A549 (cell line): ENCODE measurements at regions not wholly inside any gene's neighbourhood (a gene's known extent, or its start where the extent isn't known, plus 50 kb on each side); places are given as distances from the start of the nearest gene placed in this dataset.

Source experiments
- ATAC-seq, 2 experiments: fragments of 200-7000 bp in 1 of 2; fragments of >200 bp in 1 of 2; cut with Nextera tagmentation in 1 of 2; cut with Tn5 transposase in 1 of 2; 3 replicates each; pipeline versions ENCODE4 v1.8.0 to v1.9.1; 2018 to 2020; ENCODE audit warnings: mild to moderate bottlenecking in 1 of 2, moderate library complexity in 1 of 2
- CTCF ChIA-PET: fragments of 300-600 bp; sonication (Branson Sonifier 250); formaldehyde crosslinking; extraction: SDS; loops from one replicate; lab custom pipeline; 2021; ENCODE audit warnings: antibody characterized with exemption, inconsistent platforms; lab: Yijun Ruan, JAX
- POLR2A ChIA-PET: fragments of 350-600 bp; formaldehyde crosslinking; extraction: SDS; loops from one replicate; lab custom pipeline; 2021; ENCODE audit warnings: antibody characterized with exemption, inconsistent platforms; lab: Yijun Ruan, JAX
- DNase-seq, 2 experiments: peaks; one replicate each; pipeline versions ENCODE4 v3.0.0 to v3.0.0-alpha.2; 2011 to 2016; ENCODE audit warnings: low read depth in 1 of 2, low spot score in 1 of 2
- FAIRE-seq: peaks from 2 replicates; lab custom pipeline; 2011; peaks lifted over from hg19 to GRCh38; lab: Jason Lieb, UNC
- H3K27ac ChIP-seq, 2 experiments: fragments of >200 bp; sonication (Bioruptor Twin); formaldehyde crosslinking; 3 replicates each; pipeline ENCODE4 v1.5.1; 2016 to 2017
- H3K4me1 ChIP-seq: fragments of >200 bp; sonication (Bioruptor Twin); formaldehyde crosslinking; 3 replicates; pipeline ENCODE4 v1.6.1; 2016
- H3K4me2 ChIP-seq: fragments of >200 bp; sonication (Bioruptor Twin); formaldehyde crosslinking; 3 replicates; pipeline ENCODE4 v1.6.1; 2016
- H3K4me3 ChIP-seq: fragments of >200 bp; sonication (Bioruptor Twin); formaldehyde crosslinking; 3 replicates; pipeline ENCODE4 v1.5.1; 2016
- H3K9me3 ChIP-seq: fragments of >200 bp; sonication (Bioruptor Twin); formaldehyde crosslinking; 3 replicates; pipeline ENCODE4 v1.6.1; 2016
- BHLHE40 ChIP-seq: IDR thresholded peaks from 2 replicates; pipeline ENCODE4 v1.6.1; 2012; ENCODE audit warnings: low read depth, low read length, inconsistent platforms
- CBX8 ChIP-seq: fragments of 200-600 bp; sonication (generic); IDR thresholded peaks from 2 replicates; pipeline ENCODE4 v1.6.1; 2016
- EHF ChIP-seq: fragments of 250-450 bp; sonication (Bioruptor Pico); IDR thresholded peaks from 2 replicates; pipeline ENCODE4 v1.5.0; 2020; ENCODE audit warnings: mild to moderate bottlenecking
- FOSB ChIP-seq: fragments of 250-450 bp; sonication (Bioruptor Pico); IDR thresholded peaks from 2 replicates; pipeline ENCODE4 v1.5.0; 2020; ENCODE audit warnings: mild to moderate bottlenecking, moderate library complexity
- GATA3 ChIP-seq: IDR thresholded peaks from 2 replicates; pipeline ENCODE4 v1.6.1; 2012; ENCODE audit warnings: borderline replicate concordance
- HDAC2 ChIP-seq: fragments of 200-600 bp; sonication (generic); IDR thresholded peaks from 2 replicates; pipeline ENCODE4 v1.6.1; 2016
- HEYL ChIP-seq: fragments of 250-450 bp; sonication (Bioruptor Pico); IDR thresholded peaks from 2 replicates; pipeline ENCODE4 v1.8.0; 2021; ENCODE audit warnings: mild to moderate bottlenecking, moderate library complexity
- HOXA7 ChIP-seq: fragments of 250-450 bp; sonication (Bioruptor Pico); IDR thresholded peaks from 2 replicates; pipeline ENCODE4 v1.5.0; 2020; ENCODE audit warnings: mild to moderate bottlenecking, moderate library complexity
- KDM1A ChIP-seq: fragments of 200-600 bp; sonication (generic); IDR thresholded peaks from 2 replicates; pipeline ENCODE4 v1.6.1; 2016; ENCODE audit warnings: low read depth, mild to moderate bottlenecking
- MYC ChIP-seq: IDR thresholded peaks from 2 replicates; pipeline ENCODE4 v1.6.1; 2012; ENCODE audit warnings: mild to moderate bottlenecking, inconsistent platforms, low read length, improper control_type of control experiment, borderline replicate concordance
- NFE2L2 ChIP-seq: fragments of 150-350 bp; conservative IDR thresholded peaks from 2 replicates; pipeline ENCODE4 v1.6.1; 2014; ENCODE audit warnings: low read length
- NPAS2 ChIP-seq: fragments of 250-450 bp; sonication (Bioruptor Pico); IDR thresholded peaks from 2 replicates; pipeline ENCODE4 v1.8.0; 2022; ENCODE audit warnings: mild to moderate bottlenecking, moderate library complexity, borderline replicate concordance
- NR3C1 ChIP-seq: fragments of >200 bp; sonication (Bioruptor Twin); formaldehyde crosslinking; IDR thresholded peaks from 3 replicates; pipeline ENCODE4 v1.6.1; 2017
- POLR2A ChIP-seq: IDR thresholded peaks from 2 replicates; pipeline ENCODE4 v1.6.1; 2012; ENCODE audit warnings: mild to moderate bottlenecking, low read length
- RAD21 ChIP-seq, 2 experiments: fragments of >200 bp in 1 of 2; sonication (Bioruptor Twin) in 1 of 2; formaldehyde crosslinking in 1 of 2; IDR thresholded peaks in 1 of 2; conservative IDR thresholded peaks in 1 of 2; 2 replicates in 1 of 2; 3 replicates in 1 of 2; pipeline ENCODE4 v1.6.1; 2012 to 2018; ENCODE audit warnings: inconsistent platforms in 1 of 2
- RNF2 ChIP-seq: fragments of 200-600 bp; sonication (generic); IDR thresholded peaks from 2 replicates; pipeline ENCODE4 v1.6.1; 2016; ENCODE audit warnings: low read depth, mild to moderate bottlenecking, antibody characterized with exemption, moderate library complexity, borderline replicate concordance
- TFCP2L1 ChIP-seq: fragments of 250-450 bp; sonication (Bioruptor Pico); IDR thresholded peaks from 2 replicates; pipeline ENCODE4 v1.5.0; 2021; ENCODE audit warnings: mild to moderate bottlenecking
- TP53 ChIP-seq: fragments of 250-450 bp; sonication (Bioruptor Pico); IDR thresholded peaks from 2 replicates; pipeline ENCODE4 v1.5.0; 2021; ENCODE audit warnings: mild to moderate bottlenecking, moderate library complexity
- ZC3H11A ChIP-seq: fragments of 450-650 bp; IDR thresholded peaks from 2 replicates; pipeline ENCODE4 v1.6.1; 2014; ENCODE audit warnings: antibody characterized with exemption, mild to moderate bottlenecking
- ZSCAN20 ChIP-seq: fragments of 250-450 bp; sonication (Bioruptor Pico); IDR thresholded peaks from 2 replicates; pipeline ENCODE4 v1.8.0; 2022; ENCODE audit warnings: mild to moderate bottlenecking, moderate library complexity
- WGBS: methylation state at CpG from one replicate; pipeline ENCODE4 v1.1.6; 2017; ENCODE audit errors: missing lambda C conversion rate; 5-methylcytosine and 5-hydroxymethylcytosine counted together
- TF ChIP-seq, protein P1 (sequence below): IDR thresholded peaks from 2 replicates; pipeline ENCODE4 v1.6.1; 2012
- TF ChIP-seq, protein P2 (sequence below): fragments of 200-600 bp; sonication (generic); IDR thresholded peaks from 2 replicates; pipeline ENCODE4 v1.6.1; 2016; ENCODE audit warnings: antibody characterized with exemption, mild to moderate bottlenecking, moderate library complexity
- TF ChIP-seq, protein P3 (sequence below): fragments of 150-350 bp; IDR thresholded peaks from 2 replicates; pipeline ENCODE4 v1.6.1; 2014; ENCODE audit warnings: low read depth, mild to moderate bottlenecking, low read length

DNA sequence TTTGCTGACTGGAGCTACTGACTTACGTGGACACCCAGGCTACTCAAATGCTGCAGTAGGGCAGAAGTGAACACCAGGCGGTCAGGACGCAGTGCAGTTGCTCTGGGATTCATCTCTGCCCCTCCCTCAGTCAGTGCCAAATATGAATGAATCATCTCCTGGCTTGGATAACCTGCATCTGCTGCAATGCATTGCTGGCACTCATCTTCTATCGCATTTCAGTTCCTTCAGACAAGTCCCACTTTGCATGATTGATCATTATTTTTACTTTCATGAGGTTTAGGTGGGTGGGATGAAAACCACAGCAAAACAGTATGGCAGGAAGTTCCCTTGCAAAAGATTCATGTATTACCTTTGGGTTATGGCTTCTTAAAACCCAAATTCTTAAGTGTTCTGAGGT is 224.6 kb upstream of the NRP1 start:
- no peak overlapping the region for H3K4me2 ChIP-seq
- FAIRE-seq (no peak), ATAC-seq (peak in 1 of 2 experiments; percentile 61; a peak in 3 of 6 replicates), DNase-seq (peak; percentile 5 to 13)
- H3K4me1 ChIP-seq: peaks cover 7% of the 10 kb centered on the region; the same call in 2 of the 3 replicates
- no peak overlapping the region for H3K27ac ChIP-seq
- CTCF ChIA-PET: interaction anchor here (1.0 to 1.5 kb wide), 3 partner anchors 8 to 10 kb away, joined by 3 to 6 read pairs (median 4); no protein-coding TSS in a partner anchor
- H3K9me3 ChIP-seq: no peaks in the 10 kb centered on the region
- no peak for TF ChIP-seq NPAS2 (CRISPR knock-in tag)
- TF ChIP-seq ZSCAN20 (CRISPR knock-in tag): no peak
- no peak for TF ChIP-seq TP53 (CRISPR knock-in tag)
- TF ChIP-seq NR3C1: no peak
- no peak for TF ChIP-seq CBX8
- TF ChIP-seq HDAC2: no peak
- no peak for TF ChIP-seq POLR2A
- TF ChIP-seq FOSB (CRISPR knock-in tag): no peak
- TF ChIP-seq KDM1A: no peak
- TF ChIP-seq ZC3H11A: no peak
- H3K4me3 ChIP-seq: no peak overlapping the region
- 56% methylated on average over 4 of the region's 4 CpGs for WGBS
- POLR2A ChIA-PET: no interaction called here

DNA sequence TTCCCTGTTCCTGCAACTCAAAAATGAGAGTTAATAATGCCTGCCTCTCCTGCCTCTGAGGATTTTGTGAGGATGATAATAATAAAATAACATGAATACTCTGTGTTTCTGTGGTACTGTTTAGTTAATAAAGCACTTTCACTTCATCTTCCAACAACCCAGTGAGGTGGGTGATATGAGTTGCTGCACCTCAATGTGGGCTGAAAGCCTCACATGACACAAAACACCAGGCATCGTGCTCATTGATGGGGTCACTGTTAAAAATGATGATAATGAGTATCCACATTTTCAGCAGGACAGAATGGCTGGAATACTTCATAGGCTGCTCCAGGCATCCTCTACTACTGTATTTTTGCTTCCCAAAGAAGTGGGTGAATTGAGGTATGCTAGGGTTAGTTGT is 222.8 kb upstream of the NRP1 start:
- DNase-seq (no peak), ATAC-seq (no peak), FAIRE-seq (peak; percentile 18)
- H3K4me3 ChIP-seq: no peak overlapping the region
- ChIA-PET POLR2A (no interaction called here), CTCF (no interaction called here)
- no peak overlapping the region for H3K4me2 ChIP-seq
- TF ChIP-seq, protein P1, sequence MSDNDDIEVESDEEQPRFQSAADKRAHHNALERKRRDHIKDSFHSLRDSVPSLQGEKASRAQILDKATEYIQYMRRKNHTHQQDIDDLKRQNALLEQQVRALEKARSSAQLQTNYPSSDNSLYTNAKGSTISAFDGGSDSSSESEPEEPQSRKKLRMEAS: no peak
- TF ChIP-seq RNF2: no peak
- TF ChIP-seq, protein P2, sequence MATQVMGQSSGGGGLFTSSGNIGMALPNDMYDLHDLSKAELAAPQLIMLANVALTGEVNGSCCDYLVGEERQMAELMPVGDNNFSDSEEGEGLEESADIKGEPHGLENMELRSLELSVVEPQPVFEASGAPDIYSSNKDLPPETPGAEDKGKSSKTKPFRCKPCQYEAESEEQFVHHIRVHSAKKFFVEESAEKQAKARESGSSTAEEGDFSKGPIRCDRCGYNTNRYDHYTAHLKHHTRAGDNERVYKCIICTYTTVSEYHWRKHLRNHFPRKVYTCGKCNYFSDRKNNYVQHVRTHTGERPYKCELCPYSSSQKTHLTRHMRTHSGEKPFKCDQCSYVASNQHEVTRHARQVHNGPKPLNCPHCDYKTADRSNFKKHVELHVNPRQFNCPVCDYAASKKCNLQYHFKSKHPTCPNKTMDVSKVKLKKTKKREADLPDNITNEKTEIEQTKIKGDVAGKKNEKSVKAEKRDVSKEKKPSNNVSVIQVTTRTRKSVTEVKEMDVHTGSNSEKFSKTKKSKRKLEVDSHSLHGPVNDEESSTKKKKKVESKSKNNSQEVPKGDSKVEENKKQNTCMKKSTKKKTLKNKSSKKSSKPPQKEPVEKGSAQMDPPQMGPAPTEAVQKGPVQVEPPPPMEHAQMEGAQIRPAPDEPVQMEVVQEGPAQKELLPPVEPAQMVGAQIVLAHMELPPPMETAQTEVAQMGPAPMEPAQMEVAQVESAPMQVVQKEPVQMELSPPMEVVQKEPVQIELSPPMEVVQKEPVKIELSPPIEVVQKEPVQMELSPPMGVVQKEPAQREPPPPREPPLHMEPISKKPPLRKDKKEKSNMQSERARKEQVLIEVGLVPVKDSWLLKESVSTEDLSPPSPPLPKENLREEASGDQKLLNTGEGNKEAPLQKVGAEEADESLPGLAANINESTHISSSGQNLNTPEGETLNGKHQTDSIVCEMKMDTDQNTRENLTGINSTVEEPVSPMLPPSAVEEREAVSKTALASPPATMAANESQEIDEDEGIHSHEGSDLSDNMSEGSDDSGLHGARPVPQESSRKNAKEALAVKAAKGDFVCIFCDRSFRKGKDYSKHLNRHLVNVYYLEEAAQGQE: no peak
- no peak for TF ChIP-seq ZSCAN20 (CRISPR knock-in tag)
- no peak for TF ChIP-seq KDM1A
- TF ChIP-seq BHLHE40: no peak
- no peak for TF ChIP-seq EHF (CRISPR knock-in tag)
- no peak for TF ChIP-seq NFE2L2
- TF ChIP-seq, protein P3, sequence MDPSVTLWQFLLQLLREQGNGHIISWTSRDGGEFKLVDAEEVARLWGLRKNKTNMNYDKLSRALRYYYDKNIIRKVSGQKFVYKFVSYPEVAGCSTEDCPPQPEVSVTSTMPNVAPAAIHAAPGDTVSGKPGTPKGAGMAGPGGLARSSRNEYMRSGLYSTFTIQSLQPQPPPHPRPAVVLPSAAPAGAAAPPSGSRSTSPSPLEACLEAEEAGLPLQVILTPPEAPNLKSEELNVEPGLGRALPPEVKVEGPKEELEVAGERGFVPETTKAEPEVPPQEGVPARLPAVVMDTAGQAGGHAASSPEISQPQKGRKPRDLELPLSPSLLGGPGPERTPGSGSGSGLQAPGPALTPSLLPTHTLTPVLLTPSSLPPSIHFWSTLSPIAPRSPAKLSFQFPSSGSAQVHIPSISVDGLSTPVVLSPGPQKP: no peak
- no peak for TF ChIP-seq HEYL
- TF ChIP-seq RAD21 (conservative IDR thresholded peaks at IDR 0.05 in 1 of 2, IDR thresholded peaks at IDR 0.05 in 1 of 2): no peak
- no peak for TF ChIP-seq MYC
- TF ChIP-seq HOXA7: no peak
- TF ChIP-seq TFCP2L1 (CRISPR knock-in tag): no peak
- TF ChIP-seq GATA3: no peak
- H3K27ac ChIP-seq: no peak overlapping the region
- H3K9me3 ChIP-seq: no peaks in the 10 kb centered on the region
- peaks cover 7% of the 10 kb centered on the region; the same call in 2 of the 3 replicates for H3K4me1 ChIP-seq
- 85% methylated on average over 1 of the region's 1 CpG for WGBS
